Panc1 (cell line): ENCODE measurements at regions not wholly inside any gene's neighbourhood (a gene's known extent, or its start where the extent isn't known, plus 50 kb on each side); places are given as distances from the start of the nearest gene placed in this dataset.

Experiments
- ATAC-seq: fragments of 200-7000 bp; cut with Tn5 transposase; 2 replicates; pipeline ENCODE4 v1.9.1; 2020; ENCODE audit warnings: mild to moderate bottlenecking, moderate library complexity
- BruUV-seq: library from RNA; stranded (reverse); fragments of 400-500 nt; replicated peaks from 2 replicates; lab custom pipeline; 2021; lab: Mats Ljungman, UMichigan
- CTCF ChIA-PET: fragments of 300-600 bp; sonication (Branson Sonifier 250); formaldehyde crosslinking; loops from one replicate; lab custom pipeline; 2022; ENCODE audit warnings: antibody characterized with exemption; lab: Charles Lee
- POLR2A ChIA-PET: fragments of 300-600 bp; sonication (Branson Sonifier 250); formaldehyde crosslinking; loops from one replicate; lab custom pipeline; 2022; ENCODE audit warnings: antibody characterized with exemption; lab: Charles Lee
- DNase-seq: peaks from one replicate; pipeline ENCODE4 v3.0.0-alpha.2; 2010; ENCODE audit warnings: low read depth, low spot score
- H3K27ac ChIP-seq: 2 replicates; pipeline ENCODE4 v1.5.1; 2011; ENCODE audit warnings: mild to moderate bottlenecking, low read length, inconsistent platforms
- H3K27me3 ChIP-seq: fragments of 200-500 bp; sonication (Bioruptor generic); 2 replicates; pipeline ENCODE4 v1.6.0; 2014; ENCODE audit warnings: low read length, inconsistent platforms; ENCODE audit not compliant: control insufficient read depth, insufficient read depth
- H3K36me3 ChIP-seq: fragments of 200-500 bp; sonication (Bioruptor generic); 2 replicates; pipeline ENCODE4 v1.5.1; 2014; ENCODE audit warnings: inconsistent platforms, mild to moderate bottlenecking, low read length, moderate library complexity; ENCODE audit not compliant: control insufficient read depth, insufficient read depth
- H3K4me1 ChIP-seq: 2 replicates; pipeline ENCODE4 v1.5.1; 2011; ENCODE audit warnings: inconsistent platforms, mild to moderate bottlenecking, low read length, moderate library complexity; ENCODE audit not compliant: control insufficient read depth, insufficient read depth
- H3K4me3 ChIP-seq, 2 experiments: 2 replicates each; pipeline ENCODE4 v1.5.1; 2011 to 2012; ENCODE audit warnings: low read depth in 2 of 2, low read length in 2 of 2, mild to moderate bottlenecking in 2 of 2, inconsistent platforms in 1 of 2, moderate library complexity in 1 of 2
- H3K9me3 ChIP-seq: fragments of 200-500 bp; sonication (Bioruptor generic); 2 replicates; pipeline ENCODE4 v1.5.1; 2014; ENCODE audit warnings: low read depth, mild to moderate bottlenecking, inconsistent platforms, low read length, moderate library complexity; ENCODE audit not compliant: control insufficient read depth, insufficient read depth
- POLR2AphosphoS5 ChIP-seq: IDR thresholded peaks from 2 replicates; pipeline ENCODE4 v1.6.1; 2012; ENCODE audit warnings: mild to moderate bottlenecking, low read depth, low read length, moderate library complexity
- SIN3A ChIP-seq: IDR thresholded peaks from 2 replicates; pipeline ENCODE4 v1.6.1; 2012; ENCODE audit warnings: low read depth, mild to moderate bottlenecking, low read length, moderate library complexity, borderline replicate concordance; ENCODE audit not compliant: insufficient read depth
- TCF7L2 ChIP-seq: IDR thresholded peaks from 2 replicates; pipeline ENCODE4 v1.6.1; 2011; ENCODE audit warnings: mild to moderate bottlenecking, low read depth, low read length, inconsistent platforms
- in situ Hi-C: cut with HindIII; loops from 2 replicates; pipeline ENCODE4 v1.10.0; 2016; ENCODE audit warnings: low sequenced_read_pairs, low pct_unique_long_range_greater_than_20kb
- intact Hi-C: fragments of 100-400 bp; cut with micrococcal nuclease; formaldehyde crosslinking; loops from one replicate; pipeline ENCODE4 v1.10.0; 2022; ENCODE audit not compliant: unreplicated experiment
- TF ChIP-seq, protein P1 (sequence below), 2 experiments: IDR thresholded peaks; 2 replicates each; pipeline ENCODE4 v1.6.1; 2011 to 2012; ENCODE audit warnings: low read depth in 2 of 2, control low read depth in 1 of 2, low read length in 1 of 2, mild to moderate bottlenecking in 1 of 2, moderate library complexity in 1 of 2; ENCODE audit not compliant: insufficient read depth in 1 of 2
- TF ChIP-seq, protein P2 (sequence below): fragments of 450-650 bp; IDR thresholded peaks from 2 replicates; pipeline ENCODE4 v1.5.1; 2017; ENCODE audit warnings: mild to moderate bottlenecking

DNA sequence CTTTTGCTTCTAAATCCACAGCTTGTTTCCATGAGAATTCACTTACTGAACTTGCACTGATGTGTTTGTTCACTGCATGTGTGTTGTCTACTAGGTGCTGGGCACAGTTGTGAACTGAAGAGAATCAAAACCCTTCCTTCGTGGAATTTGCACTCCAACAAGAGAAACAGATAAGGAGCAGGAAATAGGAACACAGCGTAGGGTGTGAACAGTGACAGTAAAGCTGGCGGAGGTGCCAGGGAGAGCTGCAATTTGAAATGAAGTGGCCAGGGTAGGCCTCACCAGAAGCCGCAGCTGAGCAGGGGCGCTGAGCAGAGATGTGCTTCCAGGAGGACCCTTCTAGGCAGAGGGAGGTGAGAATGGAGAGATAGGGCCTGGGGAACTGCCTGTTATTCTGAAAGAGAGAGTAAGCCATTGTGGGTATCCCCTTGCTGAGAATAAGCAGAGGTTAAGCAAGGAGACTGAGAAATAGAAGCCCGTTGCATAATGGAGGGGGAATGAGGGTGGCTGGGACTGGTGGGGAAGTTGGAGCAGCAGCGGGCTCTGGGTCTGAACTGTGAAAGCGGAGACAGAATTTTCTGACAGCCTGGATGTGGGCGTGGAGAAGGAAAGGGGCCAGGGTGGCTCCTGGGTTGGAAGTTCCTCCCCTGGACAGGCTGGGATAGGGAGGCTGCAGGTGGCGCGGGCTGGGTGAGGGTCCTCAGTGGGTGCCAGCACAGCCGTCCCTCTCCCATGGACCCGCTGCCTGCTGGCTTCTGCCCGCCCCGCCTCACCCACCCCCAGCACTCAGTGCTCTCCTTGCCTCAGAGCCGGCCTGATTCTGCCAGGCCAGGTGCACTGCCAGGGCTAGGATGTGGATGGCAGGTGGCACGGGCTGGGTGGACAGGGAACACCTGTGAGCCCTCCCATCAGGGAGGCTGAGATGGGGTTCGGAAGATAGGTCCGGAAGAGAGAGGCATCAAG lies 114.7 kb upstream of the AFDN start:
- H3K27me3 ChIP-seq: peaks cover 23% of the 10 kb centered on the region
- no peak for DNase-seq
- H3K27ac ChIP-seq: no peak overlapping the region
- H3K4me1 ChIP-seq: no peaks in the 10 kb centered on the region
- intact Hi-C loops (no loop called here), in situ Hi-C loops (no loop called here)
- ATAC-seq: no peak
- H3K9me3 ChIP-seq: no peaks in the 10 kb centered on the region
- ChIA-PET CTCF (no interaction called here), POLR2A (no interaction called here)
- H3K4me3 ChIP-seq: no peak overlapping the region
- no TSS peak for BruUV-seq
- H3K36me3 ChIP-seq: no peaks in the 10 kb centered on the region
- TF ChIP-seq, protein P1, sequence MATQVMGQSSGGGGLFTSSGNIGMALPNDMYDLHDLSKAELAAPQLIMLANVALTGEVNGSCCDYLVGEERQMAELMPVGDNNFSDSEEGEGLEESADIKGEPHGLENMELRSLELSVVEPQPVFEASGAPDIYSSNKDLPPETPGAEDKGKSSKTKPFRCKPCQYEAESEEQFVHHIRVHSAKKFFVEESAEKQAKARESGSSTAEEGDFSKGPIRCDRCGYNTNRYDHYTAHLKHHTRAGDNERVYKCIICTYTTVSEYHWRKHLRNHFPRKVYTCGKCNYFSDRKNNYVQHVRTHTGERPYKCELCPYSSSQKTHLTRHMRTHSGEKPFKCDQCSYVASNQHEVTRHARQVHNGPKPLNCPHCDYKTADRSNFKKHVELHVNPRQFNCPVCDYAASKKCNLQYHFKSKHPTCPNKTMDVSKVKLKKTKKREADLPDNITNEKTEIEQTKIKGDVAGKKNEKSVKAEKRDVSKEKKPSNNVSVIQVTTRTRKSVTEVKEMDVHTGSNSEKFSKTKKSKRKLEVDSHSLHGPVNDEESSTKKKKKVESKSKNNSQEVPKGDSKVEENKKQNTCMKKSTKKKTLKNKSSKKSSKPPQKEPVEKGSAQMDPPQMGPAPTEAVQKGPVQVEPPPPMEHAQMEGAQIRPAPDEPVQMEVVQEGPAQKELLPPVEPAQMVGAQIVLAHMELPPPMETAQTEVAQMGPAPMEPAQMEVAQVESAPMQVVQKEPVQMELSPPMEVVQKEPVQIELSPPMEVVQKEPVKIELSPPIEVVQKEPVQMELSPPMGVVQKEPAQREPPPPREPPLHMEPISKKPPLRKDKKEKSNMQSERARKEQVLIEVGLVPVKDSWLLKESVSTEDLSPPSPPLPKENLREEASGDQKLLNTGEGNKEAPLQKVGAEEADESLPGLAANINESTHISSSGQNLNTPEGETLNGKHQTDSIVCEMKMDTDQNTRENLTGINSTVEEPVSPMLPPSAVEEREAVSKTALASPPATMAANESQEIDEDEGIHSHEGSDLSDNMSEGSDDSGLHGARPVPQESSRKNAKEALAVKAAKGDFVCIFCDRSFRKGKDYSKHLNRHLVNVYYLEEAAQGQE (IDR thresholded peaks at IDR 0.05; ENCODE audit: insufficient read depth in 1 of 2, low read depth in 2 of 2, low read length in 1 of 2): no peak
- TF ChIP-seq SIN3A (no peak), TCF7L2 (no peak), POLR2AphosphoS5 (no peak)
- TF ChIP-seq, protein P2, sequence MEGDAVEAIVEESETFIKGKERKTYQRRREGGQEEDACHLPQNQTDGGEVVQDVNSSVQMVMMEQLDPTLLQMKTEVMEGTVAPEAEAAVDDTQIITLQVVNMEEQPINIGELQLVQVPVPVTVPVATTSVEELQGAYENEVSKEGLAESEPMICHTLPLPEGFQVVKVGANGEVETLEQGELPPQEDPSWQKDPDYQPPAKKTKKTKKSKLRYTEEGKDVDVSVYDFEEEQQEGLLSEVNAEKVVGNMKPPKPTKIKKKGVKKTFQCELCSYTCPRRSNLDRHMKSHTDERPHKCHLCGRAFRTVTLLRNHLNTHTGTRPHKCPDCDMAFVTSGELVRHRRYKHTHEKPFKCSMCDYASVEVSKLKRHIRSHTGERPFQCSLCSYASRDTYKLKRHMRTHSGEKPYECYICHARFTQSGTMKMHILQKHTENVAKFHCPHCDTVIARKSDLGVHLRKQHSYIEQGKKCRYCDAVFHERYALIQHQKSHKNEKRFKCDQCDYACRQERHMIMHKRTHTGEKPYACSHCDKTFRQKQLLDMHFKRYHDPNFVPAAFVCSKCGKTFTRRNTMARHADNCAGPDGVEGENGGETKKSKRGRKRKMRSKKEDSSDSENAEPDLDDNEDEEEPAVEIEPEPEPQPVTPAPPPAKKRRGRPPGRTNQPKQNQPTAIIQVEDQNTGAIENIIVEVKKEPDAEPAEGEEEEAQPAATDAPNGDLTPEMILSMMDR: no peak

DNA sequence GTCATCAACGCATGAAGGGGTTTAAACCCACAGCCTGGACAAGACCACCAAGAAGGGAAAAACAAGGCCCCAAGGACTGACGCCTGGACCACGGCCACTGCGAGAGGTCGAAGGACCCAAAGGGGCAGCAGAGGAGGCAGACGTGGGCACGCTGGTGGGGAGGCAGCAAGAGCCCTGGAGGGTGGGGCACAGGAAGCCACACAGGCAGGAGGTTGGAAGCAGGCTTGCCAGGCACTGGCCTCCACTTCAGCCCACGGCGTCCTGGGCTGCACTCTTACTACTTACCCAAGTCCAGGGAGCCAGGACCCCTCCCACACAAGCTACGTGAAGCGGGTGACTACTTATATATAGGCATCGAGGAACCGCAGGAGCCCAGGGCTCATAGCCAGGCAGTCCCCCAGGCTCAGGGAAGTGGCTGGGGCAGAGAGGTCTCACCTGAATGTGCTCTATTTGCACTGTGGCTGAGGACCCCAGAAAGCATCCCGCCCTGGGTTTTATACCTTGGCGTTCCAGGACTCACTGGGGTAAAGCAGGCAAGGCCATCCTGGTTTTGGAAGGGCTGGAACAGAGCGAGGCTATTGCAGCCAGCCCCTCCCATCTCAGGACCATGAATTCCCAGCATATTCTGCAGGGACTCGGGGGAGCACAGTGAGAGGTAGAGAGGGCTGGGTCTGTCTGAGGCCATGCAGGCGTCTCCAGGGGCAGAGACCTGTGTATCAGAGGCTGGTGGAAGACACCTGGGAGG lies 113.8 kb upstream of the AFDN start:
- no peak overlapping the region for H3K27ac ChIP-seq
- peaks cover 22% of the 10 kb centered on the region for H3K27me3 ChIP-seq
- H3K36me3 ChIP-seq: no peaks in the 10 kb centered on the region
- H3K4me1 ChIP-seq: no peaks in the 10 kb centered on the region
- POLR2A ChIA-PET: interaction anchor here (0.6 kb wide), 1 partner anchor 78 kb away, joined by 3 read pairs; no protein-coding TSS in a partner anchor
- CTCF ChIA-PET: no interaction called here
- no peak for TF ChIP-seq POLR2AphosphoS5
- TF ChIP-seq, protein P2: no peak
- TF ChIP-seq, protein P1 (IDR thresholded peaks at IDR 0.05; ENCODE audit: insufficient read depth in 1 of 2, low read depth in 2 of 2, low read length in 1 of 2): no peak
- TF ChIP-seq TCF7L2: no peak
- no peak for TF ChIP-seq SIN3A
- ATAC-seq: no peak
- intact Hi-C loops: no loop called here
- in situ Hi-C loops: no loop called here
- DNase-seq: no peak
- no peaks in the 10 kb centered on the region for H3K9me3 ChIP-seq
- BruUV-seq: no TSS peak
- no peak overlapping the region for H3K4me3 ChIP-seq
